Glutamatergic neuron (in vitro differentiated cells): ENCODE measurements at regions not wholly inside any gene's neighbourhood (a gene's known extent, or its start where the extent isn't known, plus 50 kb on each side); places are given as distances from the start of the nearest gene placed in this dataset.

Experiments
- DNase-seq: peaks from one replicate; pipeline ENCODE4 v3.0.0; 2022
- H3K27ac Mint-ChIP-seq: one replicate; pipeline ENCODE4 v1.8.0; 2020; ENCODE audit warnings: mild to moderate bottlenecking, mixed read lengths, inconsistent platforms; ENCODE audit not compliant: unreplicated experiment
- H3K27me3 Mint-ChIP-seq: one replicate; pipeline ENCODE4 v1.8.0; 2020; ENCODE audit warnings: mild to moderate bottlenecking, moderate library complexity, mixed read lengths, inconsistent platforms; ENCODE audit not compliant: unreplicated experiment
- H3K36me3 Mint-ChIP-seq: one replicate; pipeline ENCODE4 v1.8.0; 2020; ENCODE audit warnings: mild to moderate bottlenecking, mixed read lengths, inconsistent platforms; ENCODE audit not compliant: unreplicated experiment
- H3K4me1 Mint-ChIP-seq: one replicate; pipeline ENCODE4 v1.8.0; 2020; ENCODE audit warnings: mild to moderate bottlenecking, low read depth, mixed read lengths, inconsistent platforms; ENCODE audit not compliant: unreplicated experiment
- H3K4me3 Mint-ChIP-seq: one replicate; pipeline ENCODE4 v1.8.0; 2020; ENCODE audit warnings: mild to moderate bottlenecking, mixed read lengths, inconsistent platforms; ENCODE audit not compliant: unreplicated experiment
- H3K9me3 Mint-ChIP-seq: one replicate; pipeline ENCODE4 v1.8.0; 2020; ENCODE audit warnings: mild to moderate bottlenecking, moderate library complexity, mixed read lengths, inconsistent platforms; ENCODE audit not compliant: unreplicated experiment
- CTCF ChIP-seq: fragments of 200-600 bp; sonication (generic); IDR thresholded peaks from one replicate; pipeline ENCODE4 v1.5.0; 2021; ENCODE audit not compliant: partially characterized antibody, unreplicated experiment

GRCh38 chr12:34601689-34602088 is 579.4 kb downstream of the ALG10 start:
- no peak for TF ChIP-seq CTCF
- no peak overlapping the region for H3K4me3 Mint-ChIP-seq
- H3K36me3 Mint-ChIP-seq, result no peaks in the 10 kb centered on the region
- H3K27me3 Mint-ChIP-seq, result peaks cover 4% of the 10 kb centered on the region
- no peak for DNase-seq
- H3K4me1 Mint-ChIP-seq, result no peaks in the 10 kb centered on the region
- peaks cover 21% of the 10 kb centered on the region for H3K9me3 Mint-ChIP-seq
- H3K27ac Mint-ChIP-seq, result no peak overlapping the region

- no peak overlapping the region for H3K27ac Mint-ChIP-seq
- no peaks in the 10 kb centered on the region for H3K4me1 Mint-ChIP-seq
- no peak for DNase-seq
- peaks cover 4% of the 10 kb centered on the region for H3K27me3 Mint-ChIP-seq
- peaks cover 20% of the 10 kb centered on the region for H3K9me3 Mint-ChIP-seq
- no peak for TF ChIP-seq CTCF
- no peak overlapping the region for H3K4me3 Mint-ChIP-seq
- no peaks in the 10 kb centered on the region for H3K36me3 Mint-ChIP-seq
These were observed 580.1 kb downstream of the ALG10 start for GRCh38 chr12:34602213-34602940.

GRCh38 chr12:34603382-34604035 is 581.2 kb downstream of the ALG10 start:
- H3K9me3 Mint-ChIP-seq, result peaks cover 20% of the 10 kb centered on the region

GRCh38 chr12:34604227-34604626 is 581.9 kb downstream of the ALG10 start:
- Mint-ChIP-seq H3K27ac (no peak overlapping the region), H3K4me1 (no peaks in the 10 kb centered on the region), H3K27me3 (peaks cover 4% of the 10 kb centered on the region), H3K4me3 (no peak overlapping the region), H3K36me3 (no peaks in the 10 kb centered on the region), H3K9me3 (peaks cover 21% of the 10 kb centered on the region)
- no peak for TF ChIP-seq CTCF
- no peak for DNase-seq

More at GRCh38 chr12:34603382-34604035, 581.2 kb downstream of the ALG10 start:
- TF ChIP-seq CTCF, result no peak
- Mint-ChIP-seq H3K4me1 (no peaks in the 10 kb centered on the region), H3K27me3 (peaks cover 4% of the 10 kb centered on the region), H3K4me3 (no peak overlapping the region), H3K27ac (no peak overlapping the region), H3K36me3 (no peaks in the 10 kb centered on the region)
- no peak for DNase-seq
